Adrenal gland (tissue), 5 donors: ENCODE measurements at regions not wholly inside any gene's neighbourhood (a gene's known extent, or its start where the extent isn't known, plus 50 kb on each side); places are given as distances from the start of the nearest gene placed in this dataset.

Source experiments
- CTCF ChIP-seq, 6 experiments: fragments of 450-650 bp in 4 of 6; fragments of 200-600 bp in 2 of 6; sonication (generic) in 1 of 6; IDR thresholded peaks; 1 replicate in 5 of 6; 2 replicates in 1 of 6; pipeline versions ENCODE4 v1.5.1 to v1.8.0; 2016 to 2021; ENCODE audit warnings: antibody characterized with exemption in 6 of 6, mild to moderate bottlenecking in 2 of 6, moderate library complexity in 1 of 6
- POLR2A ChIP-seq, 2 donors: fragments of 450-650 bp; IDR thresholded peaks; one replicate each; pipeline ENCODE4 v1.6.1; 2017; ENCODE audit warnings: antibody characterized with exemption in 2 of 2, mild to moderate bottlenecking in 2 of 2, moderate library complexity in 1 of 2
- donor health status: DM: no; HTN: no; CAD: no.

GRCh38 chr7:133183969-133184368 lies 68.9 kb upstream of the EXOC4 start:
- TF ChIP-seq CTCF (IDR thresholded peaks at IDR 0.05) (no peak), POLR2A (IDR thresholded peaks at IDR 0.05) (no peak)
